ENCODE measurements at regions not wholly inside any gene's neighbourhood (a gene's known extent, or its start where the extent isn't known, plus 50 kb on each side); places are given as distances from the start of the nearest gene placed in this dataset.

DNA sequence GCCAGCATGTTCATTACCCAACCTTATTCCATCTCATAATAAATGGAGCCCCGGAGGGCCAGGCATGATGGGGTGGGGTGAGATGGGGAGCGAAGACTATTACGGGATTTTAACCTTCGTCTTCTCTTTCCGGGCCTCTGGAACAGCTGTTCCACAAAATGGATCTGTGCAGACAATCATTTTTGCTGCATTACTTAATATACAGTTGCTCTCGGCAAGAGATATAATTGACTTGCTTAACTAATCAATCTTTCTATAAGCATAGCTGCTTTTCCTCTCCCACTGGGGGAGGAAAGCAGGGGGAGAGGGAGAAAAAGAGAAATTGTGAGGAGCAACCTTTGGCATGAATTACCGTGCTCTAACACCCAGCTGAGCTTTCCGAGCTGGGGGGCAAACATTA lies 440.4 kb downstream of the BUD13 start:
- TF ChIP-seq, protein P1, sequence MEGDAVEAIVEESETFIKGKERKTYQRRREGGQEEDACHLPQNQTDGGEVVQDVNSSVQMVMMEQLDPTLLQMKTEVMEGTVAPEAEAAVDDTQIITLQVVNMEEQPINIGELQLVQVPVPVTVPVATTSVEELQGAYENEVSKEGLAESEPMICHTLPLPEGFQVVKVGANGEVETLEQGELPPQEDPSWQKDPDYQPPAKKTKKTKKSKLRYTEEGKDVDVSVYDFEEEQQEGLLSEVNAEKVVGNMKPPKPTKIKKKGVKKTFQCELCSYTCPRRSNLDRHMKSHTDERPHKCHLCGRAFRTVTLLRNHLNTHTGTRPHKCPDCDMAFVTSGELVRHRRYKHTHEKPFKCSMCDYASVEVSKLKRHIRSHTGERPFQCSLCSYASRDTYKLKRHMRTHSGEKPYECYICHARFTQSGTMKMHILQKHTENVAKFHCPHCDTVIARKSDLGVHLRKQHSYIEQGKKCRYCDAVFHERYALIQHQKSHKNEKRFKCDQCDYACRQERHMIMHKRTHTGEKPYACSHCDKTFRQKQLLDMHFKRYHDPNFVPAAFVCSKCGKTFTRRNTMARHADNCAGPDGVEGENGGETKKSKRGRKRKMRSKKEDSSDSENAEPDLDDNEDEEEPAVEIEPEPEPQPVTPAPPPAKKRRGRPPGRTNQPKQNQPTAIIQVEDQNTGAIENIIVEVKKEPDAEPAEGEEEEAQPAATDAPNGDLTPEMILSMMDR (IDR thresholded peaks at IDR 0.05): no peak

DNA sequence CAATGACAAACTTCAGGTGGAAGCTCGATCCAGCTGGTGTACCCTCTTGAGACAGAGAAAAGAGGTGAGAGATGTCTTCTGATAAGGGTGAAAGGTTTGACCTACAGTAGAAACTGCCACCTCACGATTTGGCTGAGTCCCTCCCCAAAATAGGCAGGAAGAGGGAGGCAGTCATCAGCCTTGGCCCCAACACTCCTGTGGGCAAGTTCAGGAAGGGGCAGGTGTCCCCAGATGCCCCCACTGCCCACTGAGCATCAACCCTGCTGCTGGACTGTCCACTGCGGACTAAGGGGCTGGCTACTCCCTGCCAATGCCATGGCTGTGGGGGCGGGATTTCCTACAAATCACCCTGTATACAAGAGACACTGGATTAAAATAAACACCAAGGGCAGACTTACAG lies 441.4 kb downstream of the BUD13 start:
- TF ChIP-seq, protein P1 (IDR thresholded peaks at IDR 0.05): no peak

DNA sequence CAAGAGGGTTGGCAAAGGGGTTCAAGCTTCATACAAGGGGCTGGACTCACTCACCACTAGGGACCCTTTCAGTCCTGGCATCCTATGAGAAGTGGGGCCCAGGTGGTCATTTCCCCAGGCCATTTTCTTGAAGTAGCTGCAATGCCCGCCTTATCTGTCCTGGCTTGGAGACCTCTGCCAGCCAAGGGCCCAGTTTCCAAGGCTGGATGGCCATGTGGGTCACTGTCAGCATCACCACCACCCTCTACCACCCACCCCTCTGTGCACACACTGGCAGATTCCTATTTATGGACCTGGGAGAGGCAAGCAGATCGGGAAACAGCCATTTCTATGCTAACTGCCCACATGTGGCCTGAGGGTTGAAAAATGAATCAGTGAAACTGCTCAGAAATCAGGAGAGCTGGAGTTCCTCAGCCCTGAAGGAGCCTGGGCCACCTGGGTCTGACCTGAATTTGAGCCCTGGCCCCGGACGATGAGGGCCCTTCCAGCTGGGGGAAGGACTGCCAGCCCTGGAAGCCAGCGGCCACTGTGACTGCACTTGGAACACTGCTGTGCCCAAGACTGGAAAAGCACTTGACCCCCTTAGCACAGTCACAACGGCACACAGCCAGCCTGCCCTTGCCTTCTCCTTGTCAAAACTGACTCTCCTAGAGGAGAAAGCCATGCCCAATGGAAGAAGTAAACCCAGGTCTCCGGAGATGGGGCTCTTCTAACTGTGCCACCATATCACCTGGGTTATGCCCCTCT lies 442.2 kb downstream of the BUD13 start:
- TF ChIP-seq, protein P1 (IDR thresholded peaks at IDR 0.05): no peak

DNA sequence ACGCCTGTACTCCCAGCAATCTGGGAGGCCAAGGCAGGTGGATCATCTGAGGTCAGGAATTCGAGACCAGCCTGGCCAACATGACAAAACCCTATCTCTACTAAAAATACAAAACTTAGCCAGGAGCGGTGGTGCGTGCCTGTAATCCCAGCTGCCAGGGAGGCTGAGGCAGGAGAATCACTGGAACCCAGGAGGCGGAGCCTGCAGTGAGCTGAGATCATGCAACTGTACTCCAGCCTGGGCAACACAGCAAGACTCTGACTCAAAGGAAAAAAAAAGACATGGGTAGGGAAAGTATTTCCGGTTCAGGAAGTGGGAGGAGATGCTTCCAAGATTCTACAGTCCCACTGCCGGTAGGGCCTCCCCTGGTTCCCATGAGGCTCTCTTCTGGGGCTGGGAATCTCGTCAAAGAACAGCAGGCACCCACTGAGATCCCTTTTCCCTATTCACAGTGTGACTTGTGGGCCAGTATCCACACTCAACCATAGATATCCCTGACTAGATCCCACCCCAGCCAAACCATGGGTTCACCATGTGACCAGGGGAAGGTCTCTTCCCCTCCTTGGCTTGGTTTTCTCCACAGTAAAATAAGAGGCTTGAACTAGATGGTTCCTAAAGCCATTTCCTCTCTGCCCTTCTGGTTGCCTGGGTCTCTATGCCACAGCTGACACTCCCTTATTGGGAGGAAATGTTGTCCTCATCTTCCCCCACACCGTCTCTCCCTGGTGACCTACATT lies 443.3 kb downstream of the BUD13 start:
- TF ChIP-seq, protein P1 (IDR thresholded peaks at IDR 0.05): no peak

DNA sequence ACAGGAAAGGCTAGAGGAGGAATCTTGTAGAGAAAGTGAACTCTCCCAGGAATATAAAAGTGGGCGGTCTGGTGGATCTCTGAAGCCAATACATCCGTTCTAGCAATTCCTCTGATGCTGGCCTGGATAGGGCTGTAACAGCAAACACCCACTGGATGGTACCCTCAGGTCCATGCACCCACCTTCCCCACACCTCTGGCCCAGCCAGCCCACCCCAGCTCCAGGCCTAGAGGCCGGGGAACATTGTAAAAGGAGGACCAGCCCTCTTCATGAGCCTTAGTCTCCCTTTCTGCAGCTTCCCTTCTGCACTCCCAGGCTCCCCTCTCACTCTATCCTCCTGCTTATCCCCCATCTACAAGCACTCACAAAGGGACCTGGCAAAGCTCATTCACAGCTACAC lies 443.9 kb downstream of the BUD13 start:
- TF ChIP-seq, protein P1 (IDR thresholded peaks at IDR 0.05): no peak

DNA sequence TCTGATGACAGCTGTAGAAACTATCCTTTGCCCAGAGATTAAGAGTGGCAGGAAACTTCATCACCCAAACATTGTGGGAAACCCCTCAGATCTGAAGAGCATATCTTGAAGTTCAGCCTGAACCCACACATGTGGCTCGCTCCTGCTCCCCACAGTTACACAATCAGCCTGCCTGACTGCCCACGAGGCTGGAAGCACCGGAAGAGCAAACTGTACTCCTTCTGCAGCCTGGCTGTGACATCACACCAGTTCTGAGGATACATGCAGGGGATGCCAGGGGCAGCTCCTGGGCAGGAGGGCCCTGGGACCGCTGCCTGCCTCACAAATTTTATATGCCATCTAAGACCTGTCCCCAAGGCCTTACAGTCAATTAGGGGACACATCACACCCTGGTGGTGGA lies 444.4 kb downstream of the BUD13 start:
- TF ChIP-seq, protein P1 (IDR thresholded peaks at IDR 0.05): no peak

DNA sequence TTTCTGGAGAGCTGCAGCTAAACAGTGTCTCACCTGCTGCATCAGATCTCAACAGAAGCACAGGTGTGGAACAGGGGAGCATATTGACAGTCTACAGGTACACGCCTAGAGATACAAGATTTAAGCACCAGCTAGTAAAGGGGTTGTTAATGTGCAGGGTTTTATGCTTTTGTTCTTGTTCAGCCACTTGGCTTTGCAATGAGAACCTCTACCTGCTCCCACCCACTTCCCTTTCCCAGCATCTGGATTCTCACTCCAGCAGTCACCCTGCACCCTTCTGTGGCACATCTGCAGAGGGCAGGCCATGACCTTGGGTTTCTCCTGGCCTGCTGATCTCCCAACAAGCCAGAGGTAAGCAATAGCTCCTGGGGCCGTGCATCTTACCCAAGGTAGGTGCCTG lies 446.6 kb downstream of the BUD13 start:
- TF ChIP-seq, protein P1 (IDR thresholded peaks at IDR 0.05): no peak

All from LNCAP (cell line).